GM21367 (cell line): ENCODE measurements at regions not wholly inside any gene's neighbourhood (a gene's known extent, or its start where the extent isn't known, plus 50 kb on each side); places are given as distances from the start of the nearest gene placed in this dataset.
"Not testable (repeated sequence)": the region's sequence is repeated elsewhere in the genome, so short reads cannot be mapped to it uniquely, and the experiment has no call there.

ENCODE experiments used
- ATAC-seq: cut with Tn5 transposase; IDR thresholded peaks from one replicate; pipeline ENCODE4 v1.9.1; 2021; ENCODE audit not compliant: unreplicated experiment

GRCh38 chr13:26482451-26483197, 74.9 kb upstream of the WASF3 start:
- peak; percentile 67 for ATAC-seq

DNA sequence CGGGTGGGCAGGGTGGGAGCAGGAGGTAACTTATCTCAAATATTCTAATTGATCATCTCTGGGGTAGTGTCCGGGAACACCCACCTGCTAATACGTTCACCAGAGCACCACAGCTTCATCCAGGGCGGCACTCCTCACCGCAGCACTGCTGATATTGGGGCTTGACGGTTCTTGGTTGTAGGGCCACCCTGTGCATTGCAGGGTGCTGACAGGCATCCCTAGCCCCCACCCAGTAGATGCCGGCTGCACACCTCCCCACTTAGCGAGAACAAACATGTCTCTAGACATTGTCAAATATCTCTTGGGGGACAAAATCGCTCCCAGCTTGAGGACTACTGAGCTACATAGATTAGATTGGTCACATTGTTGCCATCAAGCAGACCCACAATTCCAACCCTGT, 73.9 kb upstream of the WASF3 start:
- no peak for ATAC-seq

- ATAC-seq: no peak
Observed at GRCh38 chr13:26484196-26484595, 73.3 kb upstream of the WASF3 start.

GRCh38 chr13:26485288-26485687, 72.2 kb upstream of the WASF3 start:
- ATAC-seq: no peak

DNA sequence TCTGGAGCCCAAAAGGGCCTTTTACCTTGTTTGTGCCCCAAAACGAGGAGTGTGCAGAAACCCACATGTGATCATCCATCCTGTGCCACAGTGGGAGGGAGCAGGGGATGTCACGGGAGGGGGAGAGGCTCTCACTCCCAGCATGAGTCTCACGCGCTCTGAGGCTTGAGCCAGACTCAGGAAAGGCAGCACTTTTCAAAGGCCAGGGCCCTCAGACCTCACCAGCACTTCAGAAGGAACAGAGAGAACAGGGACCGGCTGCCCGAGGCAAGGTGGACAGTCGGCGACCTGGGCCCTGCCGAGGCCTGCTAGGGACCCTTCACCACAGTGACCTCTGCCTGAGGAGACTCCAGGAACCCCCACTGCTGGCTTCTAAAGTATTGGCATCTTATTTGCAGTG, 71.7 kb upstream of the WASF3 start:
- ATAC-seq: no peak

DNA sequence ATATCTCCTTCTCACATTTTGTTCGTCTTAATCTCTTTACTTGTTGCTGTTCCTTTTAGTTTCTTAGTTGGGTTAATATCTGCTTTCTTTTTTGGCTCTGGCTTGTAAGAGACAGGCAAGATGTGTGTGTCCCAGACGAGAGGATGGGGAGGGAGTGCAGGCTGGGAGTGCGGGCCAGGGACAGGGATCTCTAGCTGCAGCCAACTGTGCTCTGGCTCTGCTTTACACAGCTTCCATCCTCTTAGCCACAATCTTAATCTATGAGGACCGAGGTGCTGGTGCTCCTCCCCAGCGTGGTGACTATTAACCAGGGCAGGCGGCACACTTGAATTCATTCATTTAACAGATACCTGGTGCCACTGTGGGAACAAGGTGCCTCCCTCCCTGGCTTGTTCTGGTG, 70.9 kb upstream of the WASF3 start:
- no peak for ATAC-seq

DNA sequence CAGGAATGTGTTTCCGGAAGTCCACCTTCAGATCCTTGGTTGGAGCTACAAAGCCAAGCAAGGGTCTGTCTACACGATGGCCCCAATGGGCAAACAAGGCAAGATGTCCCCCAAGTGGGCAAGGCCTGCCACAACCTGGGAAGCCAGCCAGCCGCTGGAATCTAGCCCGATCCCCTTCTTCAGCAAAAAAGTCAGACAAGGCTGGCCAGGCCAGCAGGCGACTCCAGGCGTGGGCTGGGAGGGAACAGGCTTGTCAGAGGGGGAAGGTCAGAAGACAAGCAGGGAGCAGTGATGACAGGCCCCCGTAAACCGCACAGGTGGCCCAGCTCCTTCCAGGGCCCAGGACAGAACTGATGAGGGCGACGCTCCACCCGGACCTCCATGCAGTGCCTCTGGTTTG, 69.7 kb upstream of the WASF3 start:
- no peak for ATAC-seq

GRCh38 chr13:26488236-26489003, 69.1 kb upstream of the WASF3 start:
- no peak for ATAC-seq

GRCh38 chr13:26492301-26492700, 65.2 kb upstream of the WASF3 start:
- ATAC-seq: not testable (repeated sequence)

DNA sequence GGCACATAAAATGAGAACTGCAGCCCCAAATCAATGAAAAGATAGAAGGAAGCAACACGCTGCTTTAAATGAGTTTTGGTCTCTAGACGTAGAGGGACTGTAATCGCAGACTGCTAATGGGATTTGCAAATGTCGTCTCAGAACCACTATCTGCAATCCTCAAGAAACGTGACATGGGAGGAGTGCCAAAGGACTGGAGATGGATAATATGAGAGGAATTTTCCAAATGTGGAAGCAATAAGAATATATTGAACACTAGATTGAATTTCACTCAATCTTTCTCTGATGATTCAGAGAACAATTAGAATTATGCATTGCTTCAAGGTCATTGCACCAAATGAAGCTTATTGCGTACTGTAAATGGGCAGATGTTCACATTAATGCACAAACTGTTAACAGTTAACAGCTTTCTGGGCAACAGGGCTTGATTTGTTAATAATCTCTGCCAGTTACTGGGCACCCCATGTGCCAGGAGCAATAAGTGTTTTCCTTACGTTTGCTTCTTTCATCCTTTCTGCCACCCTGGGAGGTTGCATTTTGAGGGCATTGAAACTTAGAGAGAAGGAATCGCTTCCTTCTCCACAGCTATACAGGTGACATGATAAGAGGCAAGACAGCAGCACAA, 62.8 kb upstream of the WASF3 start:
- ATAC-seq: no peak

DNA sequence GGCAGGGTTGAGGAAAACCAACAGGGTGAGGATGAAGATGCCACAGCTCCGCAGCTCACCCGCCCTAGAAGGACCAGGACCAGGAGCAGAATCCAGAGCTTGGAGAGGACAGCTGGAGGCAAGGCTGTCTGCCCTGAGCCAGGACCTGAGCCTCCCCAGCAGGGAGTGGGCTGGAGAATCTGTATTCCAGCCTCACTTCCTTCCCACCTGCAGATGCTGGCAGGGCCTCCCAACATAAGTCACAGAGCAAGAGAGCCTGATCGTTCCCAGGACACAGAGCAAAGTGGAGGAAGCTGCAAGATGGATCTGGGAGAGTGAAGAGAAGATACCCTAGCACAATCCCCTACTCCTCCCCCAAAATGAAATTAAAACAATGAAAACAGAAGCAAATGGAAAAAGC, 61.7 kb upstream of the WASF3 start:
- no peak for ATAC-seq

GRCh38 chr13:26497968-26498511, 59.4 kb upstream of the WASF3 start:
- no peak for ATAC-seq

DNA sequence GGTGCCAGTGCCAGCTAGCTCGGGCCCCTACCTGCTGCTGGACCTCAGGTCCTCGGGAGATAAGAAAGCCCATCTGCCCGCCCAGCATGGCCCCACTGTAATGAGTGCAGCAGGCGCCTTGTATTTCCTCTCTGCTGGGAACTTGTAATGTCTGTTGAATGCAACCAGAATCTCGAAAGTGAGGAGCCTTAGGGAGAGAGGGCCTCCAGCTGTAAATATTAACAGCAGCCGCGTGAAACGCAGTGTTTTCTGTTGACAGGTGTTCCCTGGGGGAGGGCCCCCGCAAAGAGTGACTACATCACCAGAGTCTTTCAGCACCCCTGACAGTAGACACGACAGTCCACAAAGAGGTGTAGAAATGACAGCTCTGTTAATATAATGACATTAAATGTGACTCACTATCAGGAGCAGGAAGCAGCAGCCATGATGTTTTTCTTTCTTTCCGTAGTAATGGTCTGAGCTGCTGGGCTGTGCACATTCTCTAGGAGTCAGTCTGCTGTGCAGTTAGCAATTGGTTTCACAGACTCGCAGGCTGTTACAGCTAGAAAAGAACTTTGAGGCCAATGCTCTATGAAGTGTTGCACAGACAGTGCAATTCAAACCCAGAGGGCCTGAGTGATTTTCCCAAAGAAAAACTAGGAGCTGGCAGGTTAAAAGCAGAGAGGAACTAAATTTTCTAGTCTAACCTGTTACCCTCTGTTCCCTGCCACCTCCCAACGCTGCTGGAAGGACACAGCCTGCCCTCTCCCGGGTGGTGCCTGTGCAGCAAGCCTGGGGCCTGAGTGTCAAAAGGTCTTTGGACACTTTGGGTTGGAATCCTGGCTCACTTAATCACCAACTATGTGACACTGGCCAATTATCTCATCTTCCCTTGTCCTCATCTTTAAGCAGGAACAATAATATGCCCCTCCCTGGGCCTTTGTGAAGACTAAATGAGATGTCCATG, 58.6 kb upstream of the WASF3 start:
- no peak for ATAC-seq

GRCh38 chr13:26500618-26501320, 56.7 kb upstream of the WASF3 start:
- no peak for ATAC-seq

DNA sequence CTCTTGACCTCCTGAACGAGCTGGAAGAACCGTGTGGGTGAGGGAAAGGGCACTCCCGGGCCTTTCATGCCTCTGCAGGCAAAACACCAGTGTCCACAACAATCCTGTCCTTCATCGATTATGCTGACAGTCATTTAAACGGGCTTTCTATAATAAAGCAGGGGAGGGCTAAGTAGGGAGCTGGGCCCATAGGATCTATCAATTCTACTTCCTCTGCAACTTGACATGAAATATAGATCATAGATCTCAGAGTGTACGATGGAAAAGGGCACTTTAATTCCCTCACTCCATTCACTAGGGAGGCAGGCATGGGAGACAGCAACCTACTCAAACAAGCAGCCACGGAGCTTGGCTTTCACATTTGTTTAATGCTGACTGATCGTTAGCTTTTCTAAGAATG, 55.8 kb upstream of the WASF3 start:
- no peak for ATAC-seq

DNA sequence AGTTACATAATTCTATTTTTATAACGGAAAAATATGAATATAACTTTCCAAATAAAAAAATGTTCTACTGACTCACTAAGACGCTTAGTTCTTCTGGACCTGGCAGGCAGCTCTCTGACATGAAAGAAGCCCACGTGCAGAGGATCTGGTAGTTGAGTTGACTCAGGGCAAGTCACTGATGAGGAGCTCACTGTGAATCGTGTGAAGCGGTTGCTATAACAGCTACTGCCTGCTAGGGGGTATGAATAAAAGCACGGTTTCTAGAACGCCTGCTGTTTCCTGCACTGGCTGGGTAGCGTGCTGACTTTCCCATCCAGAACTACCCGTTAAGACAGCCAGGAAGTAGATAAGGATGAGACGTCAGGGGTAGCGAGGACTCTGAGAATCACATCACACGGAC, 54.7 kb upstream of the WASF3 start:
- ATAC-seq: no peak

DNA sequence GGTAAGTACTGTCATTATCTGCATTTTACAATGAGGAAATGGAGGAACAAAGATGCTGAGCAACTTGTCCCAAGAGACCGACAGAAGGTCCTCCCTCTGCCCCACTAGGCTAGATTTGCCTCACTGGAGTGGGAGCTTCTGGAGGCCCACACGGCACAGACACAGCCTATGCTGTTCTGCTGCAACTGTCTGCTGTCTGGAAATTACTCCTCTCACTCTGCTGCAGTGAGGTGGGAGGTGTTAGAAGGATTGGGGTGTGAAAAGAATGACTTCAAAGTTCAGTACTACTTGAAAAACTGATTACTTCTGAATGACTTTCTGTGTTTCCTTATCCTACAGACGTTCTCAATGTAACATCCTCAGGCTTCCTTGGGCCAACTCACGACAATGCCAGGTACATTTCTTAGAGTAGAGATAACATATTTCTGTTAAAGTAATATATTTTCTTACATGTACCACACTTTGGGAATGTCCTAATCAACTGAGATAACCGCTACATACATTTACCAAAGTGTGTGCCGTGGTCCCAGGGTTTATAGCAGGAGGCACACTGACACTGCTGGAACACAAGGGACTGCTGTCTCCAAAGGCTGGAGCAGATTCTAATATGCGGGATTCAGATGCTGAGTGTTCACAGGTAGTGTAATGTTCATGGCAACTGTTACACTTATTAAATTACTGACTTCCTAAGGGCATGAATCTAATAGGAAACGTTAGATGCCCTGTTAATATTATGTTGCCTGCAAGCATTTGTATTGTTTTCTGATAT, 53.5 kb upstream of the WASF3 start:
- ATAC-seq: no peak
